Activated CD4-positive, CD25-positive, alpha-beta regulatory T cell (primary cell): ENCODE measurements at regions not wholly inside any gene's neighbourhood (a gene's known extent, or its start where the extent isn't known, plus 50 kb on each side); places are given as distances from the start of the nearest gene placed in this dataset.
"Not testable (repeated sequence)": the region's sequence is repeated elsewhere in the genome, so short reads cannot be mapped to it uniquely, and the experiment has no call there.

ENCODE experiments used
- DNase-seq, 4 experiments: peaks; one replicate each; lab custom pipeline; 2025; lab: John Stamatoyannopoulos, UW

GRCh38 chr1:41981796-41982195, 63.1 kb upstream of the HIVEP3 start:
- no peak for DNase-seq

- no peak for DNase-seq
Measured at GRCh38 chr1:41980827-41981653, 62.3 kb upstream of the HIVEP3 start.

GRCh38 chr1:41978986-41979385, 60.3 kb upstream of the HIVEP3 start:
- DNase-seq, result no peak

- DNase-seq, result no peak
Measured at GRCh38 chr1:41977326-41977725, 58.6 kb upstream of the HIVEP3 start.

GRCh38 chr1:41976671-41977070, 57.9 kb upstream of the HIVEP3 start:
- DNase-seq, result no peak

- DNase-seq, result no peak
Measured at GRCh38 chr1:41975850-41976569, 57.3 kb upstream of the HIVEP3 start.

- DNase-seq, result no peak
Measured at GRCh38 chr1:41975121-41975520, 56.4 kb upstream of the HIVEP3 start.

GRCh38 chr1:41968557-41968956, 49.8 kb upstream of the HIVEP3 start:
- DNase-seq, result not testable (repeated sequence)
